ENCODE measurements at regions not wholly inside any gene's neighbourhood (a gene's known extent, or its start where the extent isn't known, plus 50 kb on each side); places are given as distances from the start of the nearest gene placed in this dataset.

DNA sequence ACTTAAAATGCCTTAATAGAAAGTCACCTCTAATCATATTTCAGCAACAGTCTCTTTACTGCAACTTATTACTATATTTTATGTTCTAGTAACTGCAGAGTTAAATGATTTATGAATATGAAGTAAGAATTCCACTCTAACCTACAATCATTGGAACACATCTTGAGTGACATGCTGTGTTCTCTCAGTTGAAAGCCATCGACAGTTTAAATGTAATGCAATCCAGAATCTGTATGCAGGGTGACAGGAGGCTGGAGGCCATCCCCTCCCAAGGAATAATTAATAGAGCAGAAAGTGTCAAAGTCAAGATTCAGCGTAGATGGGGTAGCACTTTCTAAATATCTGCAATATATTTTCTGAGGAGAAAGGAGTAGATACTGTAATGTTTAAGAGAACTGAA, 590.3 kb upstream of the SORCS1 start:
- no peak for TF ChIP-seq POLR2AphosphoS5 (IDR thresholded peaks at IDR 0.05; ENCODE audit: low read depth, low read length)
- TF ChIP-seq POLR2A (IDR thresholded peaks at IDR 0.05; ENCODE audit: low read depth, low read length), result no peak
- no peak for TF ChIP-seq TAF1 (IDR thresholded peaks at IDR 0.05; ENCODE audit: low read depth, low read length)
- no peak for TF ChIP-seq PAX5 (IDR thresholded peaks at IDR 0.05; ENCODE audit: insufficient read depth, low read length, severe bottlenecking)
- no peak for TF ChIP-seq POU2F2 (IDR thresholded peaks at IDR 0.05; ENCODE audit: low read depth, low read length)
- TF ChIP-seq SPI1 (IDR thresholded peaks at IDR 0.05; ENCODE audit: low read depth, low read length), result no peak
